GM23338 (cell line): ENCODE measurements at regions not wholly inside any gene's neighbourhood (a gene's known extent, or its start where the extent isn't known, plus 50 kb on each side); places are given as distances from the start of the nearest gene placed in this dataset.

Experiments used
- ATAC-seq: fragments of 200-7000 bp; cut with Tn5 transposase; 3 replicates; pipeline ENCODE4 v1.9.1; 2020
- DNase-seq: peaks from one replicate; pipeline ENCODE4 v3.0.0-alpha.2; 2015; ENCODE audit warnings: low spot score
- H2AFZ ChIP-seq: fragments of 200-600 bp; sonication (generic); 2 replicates; pipeline ENCODE4 v1.8.0; 2016; ENCODE audit warnings: antibody characterized with exemption, mild to moderate bottlenecking, moderate library complexity
- H3F3A ChIP-seq: fragments of 200-600 bp; sonication (generic); replicated peaks from 2 replicates; pipeline ENCODE4 v1.8.0; 2017; ENCODE audit warnings: antibody characterized with exemption, mixed run types, low read depth
- H3K27ac ChIP-seq: fragments of 200-600 bp; sonication (generic); 2 replicates; pipeline ENCODE4 v1.6.1; 2016; ENCODE audit warnings: low read depth
- H3K27me3 ChIP-seq: fragments of 200-600 bp; sonication (generic); 2 replicates; pipeline ENCODE4 v1.8.0; 2016; ENCODE audit warnings: mild to moderate bottlenecking, mixed run types, moderate library complexity; ENCODE audit not compliant: insufficient read depth
- H3K36me3 ChIP-seq: fragments of 200-600 bp; sonication (generic); 2 replicates; pipeline ENCODE4 v1.8.0; 2016; ENCODE audit warnings: mild to moderate bottlenecking; ENCODE audit not compliant: insufficient read depth
- H3K4me1 ChIP-seq: fragments of 200-600 bp; sonication (generic); 2 replicates; pipeline ENCODE4 v1.8.0; 2016; ENCODE audit warnings: mild to moderate bottlenecking, moderate library complexity; ENCODE audit not compliant: insufficient read depth
- H3K4me2 ChIP-seq: fragments of 200-600 bp; sonication (generic); 2 replicates; pipeline ENCODE4 v1.7.1; 2017; ENCODE audit warnings: mixed run types
- H3K4me3 ChIP-seq: fragments of 200-600 bp; sonication (generic); 2 replicates; pipeline ENCODE4 v1.6.1; 2016; ENCODE audit warnings: mixed run types
- H3K79me2 ChIP-seq: fragments of 200-600 bp; sonication (generic); replicated peaks from 2 replicates; pipeline ENCODE4 v1.8.0; 2017; ENCODE audit warnings: mild to moderate bottlenecking; ENCODE audit not compliant: insufficient read depth
- H3K9me2 ChIP-seq: fragments of 200-600 bp; sonication (generic); 2 replicates; pipeline ENCODE4 v1.8.0; 2017; ENCODE audit not compliant: insufficient read depth
- H4K20me1 ChIP-seq: fragments of 200-600 bp; sonication (generic); replicated peaks from 2 replicates; pipeline ENCODE4 v1.8.0; 2017; ENCODE audit warnings: mild to moderate bottlenecking; ENCODE audit not compliant: insufficient read depth
- H3K27ac Mint-ChIP-seq: 2 replicates; pipeline ENCODE4 v1.8.0; 2020; ENCODE audit warnings: inconsistent platforms, mild to moderate bottlenecking, moderate library complexity, mixed read lengths
- H3K27me3 Mint-ChIP-seq: 3 replicates; pipeline ENCODE4 v1.8.0; 2022; ENCODE audit warnings: low read depth, mild to moderate bottlenecking, moderate library complexity, mixed read lengths, inconsistent platforms; ENCODE audit not compliant: insufficient read depth, poor library complexity
- H3K36me3 Mint-ChIP-seq: 3 replicates; pipeline ENCODE4 v1.8.0; 2021; ENCODE audit warnings: low read depth, mild to moderate bottlenecking, inconsistent platforms, moderate library complexity, mixed read lengths
- H3K4me1 Mint-ChIP-seq: 3 replicates; pipeline ENCODE4 v1.8.0; 2020; ENCODE audit warnings: mild to moderate bottlenecking, inconsistent platforms, mixed read lengths
- H3K4me3 Mint-ChIP-seq: 3 replicates; pipeline ENCODE4 v1.8.0; 2021; ENCODE audit warnings: moderate library complexity, mild to moderate bottlenecking, inconsistent platforms, mixed read lengths
- H3K9me3 Mint-ChIP-seq: 3 replicates; pipeline ENCODE4 v1.8.0; 2020; ENCODE audit warnings: moderate library complexity, mild to moderate bottlenecking, inconsistent platforms, mixed read lengths
- CREB1 ChIP-seq: fragments of 250-450 bp; sonication (Bioruptor Pico); IDR thresholded peaks from 2 replicates; pipeline ENCODE4 v1.5.0; 2020; ENCODE audit warnings: low read depth, mild to moderate bottlenecking, moderate library complexity
- ETS1 ChIP-seq: IDR thresholded peaks from 2 replicates; pipeline ENCODE4 v1.6.1; 2016; ENCODE audit warnings: antibody characterized with exemption
- EZH2 ChIP-seq: fragments of 200-600 bp; sonication (generic); IDR thresholded peaks from one replicate; pipeline ENCODE4 v1.8.0; 2017; ENCODE audit warnings: antibody characterized with exemption, mild to moderate bottlenecking, low read depth; ENCODE audit not compliant: unreplicated experiment
- EZH2phosphoT487 ChIP-seq: fragments of 200-600 bp; sonication (generic); IDR thresholded peaks from one replicate; pipeline ENCODE4 v1.8.1; 2018; ENCODE audit warnings: antibody characterized with exemption; ENCODE audit not compliant: unreplicated experiment
- JUNB ChIP-seq: IDR thresholded peaks from one replicate; pipeline ENCODE4 v1.6.1; 2016; ENCODE audit warnings: antibody characterized with exemption; ENCODE audit not compliant: unreplicated experiment
- NANOG ChIP-seq: IDR thresholded peaks from 2 replicates; pipeline ENCODE4 v1.6.1; 2016; ENCODE audit warnings: antibody characterized with exemption, borderline replicate concordance
- POLR2AphosphoS5 ChIP-seq: IDR thresholded peaks from 2 replicates; pipeline ENCODE4 v1.6.1; 2016; ENCODE audit warnings: antibody characterized with exemption, low read depth
- ZNF114 ChIP-seq: fragments of 250-450 bp; sonication (Bioruptor Pico); IDR thresholded peaks from 2 replicates; pipeline ENCODE4 v1.5.0; 2020; ENCODE audit warnings: mild to moderate bottlenecking, moderate library complexity
- ZNF331 ChIP-seq: fragments of 250-450 bp; sonication (Bioruptor Pico); IDR thresholded peaks from 2 replicates; pipeline ENCODE4 v1.5.0; 2020; ENCODE audit warnings: low read depth, mild to moderate bottlenecking, moderate library complexity
- ZNF462 ChIP-seq: fragments of 250-450 bp; sonication (Bioruptor Pico); IDR thresholded peaks from 2 replicates; pipeline ENCODE4 v1.5.0; 2020; ENCODE audit warnings: mild to moderate bottlenecking, moderate library complexity

GRCh38 chr4:159024266-159024665, 78.6 kb upstream of the RAPGEF2 start:
- TF ChIP-seq EZH2 (no peak), NANOG (0 out of 2 replicates have a peak, but pooled peaks have one; percentile 16)
- Mint-ChIP-seq H3K4me1 (peaks cover 59% of the 10 kb centered on the region), H3K27ac (peak overlapping the region; percentile 79), H3K9me3 (no peaks in the 10 kb centered on the region), H3K36me3 (no peaks in the 10 kb centered on the region), H3K27me3 (peaks cover 11% of the 10 kb centered on the region), H3K4me3 (no peak overlapping the region)
- ATAC-seq (peak; percentile 69), DNase-seq (peak; percentile 71)
- Histone ChIP-seq H3K36me3 (no peaks in the 10 kb centered on the region), H3K9me2 (no peaks in the 10 kb centered on the region), H3K79me2 (no peaks in the 10 kb centered on the region), H3K27ac (peak overlapping the region; percentile 60), H3K4me1 (peaks cover 42% of the 10 kb centered on the region), H2AFZ (no peak overlapping the region), H3F3A (no peaks in the 10 kb centered on the region; the same call in 1 of the 2 replicates), H3K4me3 (no peak overlapping the region), H3K4me2 (peak overlapping the region; percentile 30; the same call in 1 of the 2 replicates), H4K20me1 (no peaks in the 10 kb centered on the region), H3K27me3 (no peaks in the 10 kb centered on the region)

GRCh38 chr4:159024828-159025227, 78.1 kb upstream of the RAPGEF2 start:
- Histone ChIP-seq H3K79me2 (no peaks in the 10 kb centered on the region), H4K20me1 (no peaks in the 10 kb centered on the region), H3K4me1 (peaks cover 42% of the 10 kb centered on the region), H2AFZ (peak overlapping the region; percentile 54), H3F3A (no peaks in the 10 kb centered on the region; the same call in 1 of the 2 replicates), H3K27me3 (no peaks in the 10 kb centered on the region), H3K9me2 (no peaks in the 10 kb centered on the region), H3K4me2 (peak overlapping the region; percentile 1; the same call in 1 of the 2 replicates), H3K36me3 (no peaks in the 10 kb centered on the region), H3K4me3 (no peak overlapping the region), H3K27ac (no peak overlapping the region)
- Mint-ChIP-seq H3K36me3 (no peaks in the 10 kb centered on the region), H3K27ac (peak overlapping the region; percentile 62; the same call in 1 of the 2 replicates), H3K27me3 (peaks cover 6% of the 10 kb centered on the region), H3K4me3 (no peak overlapping the region), H3K4me1 (peaks cover 55% of the 10 kb centered on the region), H3K9me3 (no peaks in the 10 kb centered on the region)
- DNase-seq (no peak), ATAC-seq (no peak)
- TF ChIP-seq EZH2phosphoT487: no peak

GRCh38 chr4:159026329-159026728, 76.5 kb upstream of the RAPGEF2 start:
- ATAC-seq: no peak
- peaks cover 37% of the 10 kb centered on the region for H3K4me1 ChIP-seq
- no peak overlapping the region for H3K4me3 ChIP-seq
- H3K36me3 Mint-ChIP-seq: no peaks in the 10 kb centered on the region
- peaks cover 4% of the 10 kb centered on the region for H3K27me3 Mint-ChIP-seq
- no peak overlapping the region for H2AFZ ChIP-seq
- no peak overlapping the region for H3K4me3 Mint-ChIP-seq
- H3K9me3 Mint-ChIP-seq: no peaks in the 10 kb centered on the region
- no peaks in the 10 kb centered on the region; the same call in 1 of the 2 replicates for H3F3A ChIP-seq
- DNase-seq: no peak
- H3K4me2 ChIP-seq: no peak overlapping the region
- H3K79me2 ChIP-seq: no peaks in the 10 kb centered on the region
- H3K36me3 ChIP-seq: no peaks in the 10 kb centered on the region
- peaks cover 48% of the 10 kb centered on the region for H3K4me1 Mint-ChIP-seq
- no peaks in the 10 kb centered on the region for H3K27me3 ChIP-seq
- peak overlapping the region; percentile 9; the same call in 1 of the 2 replicates for H3K27ac Mint-ChIP-seq
- no peaks in the 10 kb centered on the region for H3K9me2 ChIP-seq
- H4K20me1 ChIP-seq: no peaks in the 10 kb centered on the region
- H3K27ac ChIP-seq: no peak overlapping the region
- no peak for TF ChIP-seq POLR2AphosphoS5
- TF ChIP-seq JUNB: no peak
- TF ChIP-seq EZH2: no peak
- no peak for TF ChIP-seq ZNF331 (CRISPR knock-in tag)
- no peak for TF ChIP-seq CREB1 (CRISPR knock-in tag)
- no peak for TF ChIP-seq ETS1
- TF ChIP-seq ZNF114: no peak
- TF ChIP-seq ZNF462: no peak
